PC-3 (cell line): ENCODE measurements at regions not wholly inside any gene's neighbourhood (a gene's known extent, or its start where the extent isn't known, plus 50 kb on each side); places are given as distances from the start of the nearest gene placed in this dataset.

Experiments
- ATAC-seq: fragments of 200-7000 bp; cut with Tn5 transposase; 2 replicates; pipeline ENCODE4 v1.9.1; 2020; ENCODE audit warnings: mild to moderate bottlenecking, moderate library complexity
- BruUV-seq: library from RNA; stranded (reverse); fragments of 400-500 nt; replicated peaks from 2 replicates; lab custom pipeline; 2021; lab: Mats Ljungman, UMichigan
- CTCF ChIA-PET: fragments of 300-600 bp; sonication (Branson Sonifier 250); formaldehyde crosslinking; loops from one replicate; lab custom pipeline; 2022; ENCODE audit warnings: antibody characterized with exemption; lab: Charles Lee
- POLR2A ChIA-PET: fragments of 300-600 bp; sonication (Branson Sonifier 250); formaldehyde crosslinking; loops from one replicate; lab custom pipeline; 2022; ENCODE audit warnings: antibody characterized with exemption; ENCODE audit not compliant: unreplicated experiment; lab: Charles Lee
- DNase-seq: peaks from one replicate; pipeline ENCODE4 v3.0.0-alpha.2; 2015
- H2AFZ ChIP-seq: fragments of 300-600 bp; sonication (generic); 2 replicates; pipeline ENCODE4 v1.6.0; 2016; ENCODE audit warnings: antibody characterized with exemption, low read length
- H3F3A ChIP-seq: fragments of 300-600 bp; sonication (generic); one replicate; pipeline ENCODE4 v1.6.0; 2017; ENCODE audit warnings: antibody characterized with exemption, low read length, control low read depth, mild to moderate bottlenecking; ENCODE audit not compliant: unreplicated experiment
- H3K27ac ChIP-seq: fragments of 300-600 bp; sonication (generic); 2 replicates; pipeline ENCODE4 v1.5.1; 2016; ENCODE audit warnings: mild to moderate bottlenecking, low read length
- H3K27me3 ChIP-seq: fragments of 300-600 bp; sonication (generic); 2 replicates; pipeline ENCODE4 v1.6.1; 2016; ENCODE audit warnings: low read length, mixed read lengths
- H3K36me3 ChIP-seq: fragments of 300-600 bp; sonication (generic); 2 replicates; pipeline ENCODE4 v1.6.1; 2016; ENCODE audit warnings: low read depth, mixed run types, low read length, mixed read lengths
- H3K4me1 ChIP-seq: fragments of 300-600 bp; sonication (generic); 2 replicates; pipeline ENCODE4 v1.5.1; 2016; ENCODE audit warnings: low read length; ENCODE audit not compliant: insufficient read depth
- H3K4me2 ChIP-seq: fragments of 300-600 bp; sonication (generic); 2 replicates; pipeline ENCODE4 v1.6.0; 2016; ENCODE audit warnings: low read length
- H3K4me3 ChIP-seq: fragments of 300-600 bp; sonication (generic); 2 replicates; pipeline ENCODE4 v1.5.1; 2016; ENCODE audit warnings: mild to moderate bottlenecking, low read length, mixed read lengths
- H3K79me2 ChIP-seq: fragments of 300-600 bp; sonication (generic); 2 replicates; pipeline ENCODE4 v1.6.1; 2017; ENCODE audit warnings: low read length, mixed read lengths
- H3K9ac ChIP-seq: fragments of 300-600 bp; sonication (generic); 2 replicates; pipeline ENCODE4 v1.6.0; 2016; ENCODE audit warnings: mild to moderate bottlenecking, low read length
- H3K9me2 ChIP-seq: fragments of 300-600 bp; sonication (generic); replicated peaks from 2 replicates; pipeline ENCODE4 v1.6.1; 2016; ENCODE audit warnings: mixed run types, low read length, mixed read lengths
- H3K9me3 ChIP-seq: fragments of 300-600 bp; sonication (generic); 2 replicates; pipeline ENCODE4 v1.6.1; 2016; ENCODE audit warnings: low read length, mixed read lengths
- H4K20me1 ChIP-seq: fragments of 300-600 bp; sonication (generic); 2 replicates; pipeline ENCODE4 v1.6.1; 2016; ENCODE audit warnings: low read length, mixed read lengths
- CTCF ChIP-seq: fragments of 300-600 bp; sonication (generic); conservative IDR thresholded peaks from 2 replicates; pipeline ENCODE4 v1.5.1; 2017; ENCODE audit warnings: antibody characterized with exemption, low read depth, mild to moderate bottlenecking, low read length
- EZH2 ChIP-seq: fragments of 300-600 bp; sonication (generic); IDR thresholded peaks from one replicate; pipeline ENCODE4 v1.6.1; 2017; ENCODE audit warnings: antibody characterized with exemption, mild to moderate bottlenecking, low read length; ENCODE audit not compliant: unreplicated experiment
- EZH2phosphoT487 ChIP-seq: fragments of 300-600 bp; sonication (generic); IDR thresholded peaks from 2 replicates; pipeline ENCODE4 v1.6.1; 2018; ENCODE audit warnings: mild to moderate bottlenecking, antibody characterized with exemption, low read length, borderline replicate concordance
- intact Hi-C: fragments of 100-400 bp; cut with micrococcal nuclease; formaldehyde crosslinking; loops from 2 replicates; pipeline ENCODE4 v1.9.0; 2023

- no peak overlapping the region for H3K4me3 ChIP-seq
- no peaks in the 10 kb centered on the region for H3K36me3 ChIP-seq
- ATAC-seq: no peak
- H3K4me2 ChIP-seq: no peak overlapping the region
- no peaks in the 10 kb centered on the region; the same call in 1 of the 2 replicates for H3K9me2 ChIP-seq
- H3K4me1 ChIP-seq: no peaks in the 10 kb centered on the region
- intact Hi-C loops: no loop called here
- H4K20me1 ChIP-seq: no peaks in the 10 kb centered on the region
- H3K79me2 ChIP-seq: no peaks in the 10 kb centered on the region
- BruUV-seq: no TSS peak
- POLR2A ChIA-PET: no interaction called here
- H3K27ac ChIP-seq: no peak overlapping the region
- TF ChIP-seq CTCF (no peak), EZH2 (no peak), EZH2phosphoT487 (no peak)
- no peak overlapping the region for H2AFZ ChIP-seq
- CTCF ChIA-PET: no interaction called here
- no peak overlapping the region for H3K9ac ChIP-seq
- H3F3A ChIP-seq: no peaks in the 10 kb centered on the region
- H3K27me3 ChIP-seq: 0 out of 2 replicates have a peak, but pooled peaks cover 5% of the 10 kb centered on the region
- DNase-seq: no peak
- no peaks in the 10 kb centered on the region for H3K9me3 ChIP-seq
Measured at GRCh38 chr3:176824811-176825210, 372.5 kb downstream of the TBL1XR1 start.

GRCh38 chr3:176820764-176821163 lies 376.5 kb downstream of the TBL1XR1 start:
- no peaks in the 10 kb centered on the region for H3K79me2 ChIP-seq
- no peak overlapping the region for H3K4me3 ChIP-seq
- CTCF ChIA-PET: no interaction called here
- no peaks in the 10 kb centered on the region for H4K20me1 ChIP-seq
- H3K4me1 ChIP-seq: no peaks in the 10 kb centered on the region
- no peak overlapping the region for H3K27ac ChIP-seq
- BruUV-seq: no TSS peak
- no peak overlapping the region for H2AFZ ChIP-seq
- H3K4me2 ChIP-seq: no peak overlapping the region
- no peaks in the 10 kb centered on the region for H3F3A ChIP-seq
- DNase-seq (no peak), ATAC-seq (no peak)
- no peaks in the 10 kb centered on the region for H3K9me3 ChIP-seq
- intact Hi-C loops: no loop called here
- no peaks in the 10 kb centered on the region for H3K36me3 ChIP-seq
- 0 out of 2 replicates have a peak, but pooled peaks cover 5% of the 10 kb centered on the region for H3K27me3 ChIP-seq
- H3K9me2 ChIP-seq: no peaks in the 10 kb centered on the region; the same call in 1 of the 2 replicates
- no peak overlapping the region for H3K9ac ChIP-seq
- TF ChIP-seq CTCF (no peak), EZH2phosphoT487 (no peak), EZH2 (no peak)
- POLR2A ChIA-PET: no interaction called here

GRCh38 chr3:176816937-176817336 lies 380.3 kb downstream of the TBL1XR1 start:
- H3K27me3 ChIP-seq: no peaks in the 10 kb centered on the region
- intact Hi-C loops: loop anchor here (10.0 kb wide), 1 partner anchor 152 kb away; no protein-coding TSS in a partner anchor
- no peaks in the 10 kb centered on the region for H3K9me2 ChIP-seq
- no peak overlapping the region for H2AFZ ChIP-seq
- CTCF ChIA-PET: no interaction called here
- H3K9ac ChIP-seq: no peak overlapping the region
- no peaks in the 10 kb centered on the region for H3K9me3 ChIP-seq
- no peaks in the 10 kb centered on the region for H3F3A ChIP-seq
- no peak overlapping the region for H3K4me3 ChIP-seq
- ATAC-seq (no peak), DNase-seq (no peak)
- no peaks in the 10 kb centered on the region for H4K20me1 ChIP-seq
- TF ChIP-seq CTCF: no peak
- POLR2A ChIA-PET: no interaction called here
- no TSS peak for BruUV-seq
- no peak overlapping the region for H3K27ac ChIP-seq
- H3K4me2 ChIP-seq: no peak overlapping the region
- no peaks in the 10 kb centered on the region for H3K4me1 ChIP-seq
- no peaks in the 10 kb centered on the region for H3K79me2 ChIP-seq
- H3K36me3 ChIP-seq: no peaks in the 10 kb centered on the region
